ENCODE measurements at regions not wholly inside any gene's neighbourhood (a gene's known extent, or its start where the extent isn't known, plus 50 kb on each side); places are given as distances from the start of the nearest gene placed in this dataset.
"Not testable (repeated sequence)": the region's sequence is repeated elsewhere in the genome, so short reads cannot be mapped to it uniquely, and the experiment has no call there.

DNA sequence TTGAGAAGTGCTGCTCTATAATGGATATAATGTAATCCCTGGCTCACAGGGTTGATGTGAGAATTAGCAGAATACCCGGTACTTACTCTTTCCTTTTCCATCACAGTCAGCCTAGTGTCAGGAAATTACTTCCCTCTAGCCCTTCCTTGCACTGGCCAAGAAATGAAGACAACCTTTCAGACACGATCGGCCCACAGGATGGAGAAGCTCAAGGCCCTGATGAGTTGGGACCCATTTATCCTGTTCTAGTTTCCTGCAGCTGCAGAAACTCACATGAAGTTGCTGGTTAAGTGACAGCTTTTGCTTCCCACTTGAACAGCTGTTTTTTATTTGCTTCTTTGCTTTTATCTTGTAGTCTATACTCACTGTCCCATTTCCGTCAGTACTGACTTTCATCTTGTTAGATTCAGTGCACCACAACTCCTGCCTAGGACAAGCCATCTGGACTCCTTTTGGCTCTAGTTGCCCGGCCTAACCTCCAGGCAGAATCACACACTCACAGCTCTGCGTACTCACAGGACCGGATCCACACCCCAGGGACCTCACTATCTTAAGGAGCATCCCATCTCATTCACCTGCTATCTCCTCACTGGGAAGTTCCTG is 325.1 kb upstream of the CHRNA7 start:
- DNase-seq: not testable (repeated sequence)

DNA sequence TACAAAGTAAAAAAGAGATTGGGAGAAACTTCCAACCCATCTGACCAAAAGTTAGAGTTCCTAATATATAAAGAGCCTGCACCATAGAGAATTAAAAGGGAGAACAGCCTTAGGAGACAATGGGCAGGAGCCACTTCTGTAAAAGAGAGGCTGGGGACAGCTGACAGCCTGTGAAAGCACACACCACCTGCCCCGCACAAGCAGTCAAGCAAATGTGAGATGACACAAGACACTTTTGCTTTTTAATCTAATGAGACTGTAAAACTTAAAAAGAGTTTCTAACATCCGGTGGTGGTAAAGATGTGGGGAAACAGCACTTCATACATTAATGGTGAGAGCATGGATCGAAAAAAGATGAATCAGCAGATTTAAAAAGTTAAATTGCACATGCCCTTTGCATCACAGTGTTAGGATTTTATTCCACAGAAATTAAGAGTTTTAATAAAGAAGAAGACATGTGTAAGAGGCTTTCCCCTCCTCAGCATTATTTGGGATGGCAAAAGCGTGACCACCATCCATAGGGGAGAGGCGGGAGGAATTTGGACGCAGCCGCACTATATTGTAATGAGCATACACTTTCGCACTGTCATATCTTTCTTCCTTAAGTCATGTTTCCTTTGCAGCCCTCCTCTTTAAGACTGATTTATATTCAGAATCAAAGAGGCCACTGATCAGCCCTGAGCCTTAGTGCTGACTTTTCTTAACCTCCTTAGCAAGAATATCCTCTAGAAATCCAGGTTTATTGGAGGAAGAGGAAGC is 322.2 kb upstream of the CHRNA7 start:
- not testable (repeated sequence) for DNase-seq

DNA sequence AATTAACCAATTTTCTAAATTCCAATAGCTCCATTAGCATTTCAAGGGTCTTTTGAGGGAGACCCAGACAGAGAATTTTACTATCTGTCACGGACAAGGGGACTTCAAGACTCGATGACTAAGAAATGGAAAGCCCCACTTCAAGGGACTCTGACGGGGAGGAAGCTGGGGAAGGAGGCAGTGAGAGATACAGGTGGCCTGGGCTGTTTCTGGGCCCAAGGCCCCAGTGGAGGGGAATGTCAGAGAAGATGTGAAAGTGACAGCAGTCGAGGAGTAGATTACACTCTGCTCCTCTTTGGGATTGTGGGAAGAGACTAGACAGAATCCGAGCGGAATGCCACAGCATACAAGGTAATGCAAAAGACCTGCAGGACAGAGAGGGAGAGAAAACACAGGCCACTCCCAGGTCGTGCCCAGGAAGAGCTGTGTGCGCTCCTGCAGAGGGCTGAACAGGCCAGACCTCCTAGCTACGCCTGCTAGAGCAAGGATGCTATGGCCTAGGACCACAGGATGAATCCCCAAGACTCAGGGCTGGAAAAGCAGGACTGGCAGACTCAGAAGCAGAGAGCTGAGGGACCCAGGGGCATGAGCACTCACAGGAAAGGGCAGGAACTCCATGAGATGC is 321.5 kb upstream of the CHRNA7 start:
- DNase-seq: not testable (repeated sequence)

DNA sequence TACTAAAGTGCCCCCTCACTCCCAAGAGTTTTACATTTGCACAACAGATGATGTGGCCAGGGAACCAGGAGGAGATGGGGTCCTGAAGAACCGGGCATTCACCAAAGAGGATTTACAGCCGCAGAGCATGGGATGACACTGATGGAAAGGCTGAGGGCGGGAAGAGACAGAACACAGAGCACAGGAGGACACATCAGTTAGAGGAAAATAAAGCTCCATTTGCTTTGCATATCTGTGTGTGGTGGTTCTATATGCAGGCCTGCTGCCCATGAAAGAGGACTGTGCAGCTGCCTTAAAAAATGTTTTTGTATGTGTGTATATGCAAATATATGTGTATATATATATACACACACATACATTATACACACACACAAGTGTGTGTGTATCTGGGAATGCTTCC is 320.8 kb upstream of the CHRNA7 start:
- not testable (repeated sequence) for DNase-seq

DNA sequence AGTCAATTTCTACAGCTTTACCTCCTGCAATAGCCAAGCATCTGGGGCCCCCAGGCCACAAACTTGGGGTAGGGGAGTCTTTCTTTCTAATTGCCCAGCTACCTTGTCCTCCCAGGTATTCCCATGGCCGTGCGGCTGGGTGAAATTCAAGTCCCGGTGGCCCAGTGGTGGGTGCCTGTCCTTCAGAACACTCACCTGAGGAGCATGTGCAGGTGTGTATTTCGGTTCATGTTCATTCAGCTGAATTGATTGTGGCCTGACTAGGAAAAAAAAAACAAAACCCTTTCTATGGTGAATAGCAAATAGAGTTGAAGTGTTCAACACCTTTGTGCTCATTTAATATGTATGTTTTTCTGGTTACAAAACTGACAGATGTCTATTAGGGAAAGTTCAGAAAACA is 319.5 kb upstream of the CHRNA7 start:
- not testable (repeated sequence) for DNase-seq

DNA sequence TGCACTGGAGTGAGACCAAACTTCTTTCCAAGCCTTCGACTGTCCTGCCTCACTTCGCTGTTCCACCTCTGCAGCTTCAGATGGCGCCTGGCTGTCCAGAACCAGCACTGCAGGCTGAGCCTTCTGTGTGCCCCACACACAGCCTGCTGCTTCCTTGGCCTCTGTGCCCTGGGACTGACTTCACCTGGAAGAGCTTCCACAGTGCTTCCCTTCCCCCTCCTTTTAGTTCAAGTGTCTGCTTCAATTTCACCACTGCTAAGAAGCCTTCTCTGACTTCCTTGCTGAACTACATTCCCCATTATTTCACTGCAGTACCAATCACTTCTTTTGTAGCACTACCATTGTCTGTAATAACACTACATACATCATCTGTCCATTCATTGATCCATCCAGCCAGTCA is 315.1 kb upstream of the CHRNA7 start:
- not testable (repeated sequence) for DNase-seq

DNA sequence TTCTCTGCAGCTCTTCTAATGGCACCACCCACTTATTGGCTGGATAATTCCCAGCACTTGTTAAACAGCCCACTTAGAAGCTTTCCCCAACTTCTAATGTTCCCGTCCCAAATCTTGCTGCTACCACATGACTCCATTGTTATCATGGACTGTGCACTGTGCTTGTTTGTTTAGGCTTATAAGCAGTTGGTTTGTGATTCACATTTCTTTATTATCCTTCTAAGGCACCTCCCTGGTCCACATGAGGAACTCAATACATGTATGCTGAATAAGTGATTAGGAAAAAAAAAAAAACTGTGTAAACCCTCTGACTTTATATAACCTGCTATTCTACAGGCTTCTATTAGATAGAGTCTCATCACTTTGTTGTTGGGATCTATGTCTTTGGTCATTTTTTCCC is 311.7 kb upstream of the CHRNA7 start:
- not testable (repeated sequence) for DNase-seq

DNA sequence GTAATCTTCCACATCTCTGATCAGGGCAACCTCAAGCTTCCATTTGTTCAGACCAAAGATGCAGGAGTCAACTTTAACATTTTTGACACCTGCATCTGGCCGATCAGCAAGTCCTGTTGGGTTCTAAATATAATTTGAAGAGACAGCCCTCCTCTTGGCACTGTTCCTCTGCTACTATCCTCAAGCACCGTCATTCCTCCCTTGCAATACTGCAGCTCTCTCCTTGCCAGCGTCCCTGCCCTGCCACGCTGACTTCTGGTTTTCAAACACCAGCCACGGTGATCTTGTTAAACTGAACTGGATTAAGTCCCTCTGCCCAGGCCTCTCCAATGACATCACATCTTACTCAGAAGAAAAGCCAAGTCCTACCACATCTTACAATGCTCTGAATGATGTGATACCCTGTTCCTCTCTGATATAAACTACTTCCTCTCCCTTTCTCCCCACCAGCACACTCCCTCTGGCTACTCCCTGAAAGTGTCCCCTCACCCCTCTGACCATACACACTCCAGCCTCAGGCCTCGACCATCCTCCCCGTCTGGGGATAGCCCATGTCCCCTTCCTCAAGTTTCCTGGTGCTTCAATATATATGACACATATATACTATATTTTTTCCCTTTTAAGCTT is 310.8 kb upstream of the CHRNA7 start:
- DNase-seq: not testable (repeated sequence)

DNA sequence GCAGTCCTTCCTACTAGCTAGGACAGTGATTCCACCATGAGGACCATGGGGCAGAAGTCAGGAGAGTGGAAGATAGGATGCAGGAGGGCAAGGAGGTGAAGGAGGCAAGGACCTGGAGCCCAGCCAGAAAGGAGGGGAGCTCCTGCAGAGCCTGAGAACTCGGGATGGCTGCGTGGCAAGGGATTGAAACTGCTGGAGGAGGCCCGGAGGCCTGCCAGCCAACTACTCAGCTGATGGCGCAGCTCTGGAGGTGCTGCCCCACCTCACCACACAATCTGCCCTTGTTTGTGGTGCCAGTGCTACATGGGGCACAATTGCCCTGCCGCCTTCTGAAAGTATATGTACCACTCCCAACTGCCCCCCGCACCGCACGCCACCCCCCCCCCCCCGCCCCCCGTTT is 307.3 kb upstream of the CHRNA7 start:
- not testable (repeated sequence) for DNase-seq

DNA sequence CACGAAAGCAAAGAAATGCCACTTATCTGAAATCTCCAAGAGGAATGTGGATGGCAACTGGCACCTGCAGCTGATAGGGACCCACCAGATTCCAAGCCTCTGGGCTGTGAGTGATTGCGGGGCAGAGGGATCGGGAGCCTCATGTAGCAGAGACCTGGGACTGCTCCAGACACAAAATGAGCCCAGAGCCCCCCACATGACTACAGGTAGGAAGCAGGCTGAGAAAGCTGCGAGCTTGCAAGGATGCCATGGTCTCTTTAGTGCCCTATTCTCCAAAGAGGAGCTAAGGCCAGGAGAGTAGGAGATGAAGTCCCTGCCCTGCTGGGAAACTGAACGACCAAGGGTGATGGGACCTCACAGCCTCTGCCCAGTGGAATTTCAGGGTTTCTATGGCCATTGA is 305.4 kb upstream of the CHRNA7 start:
- DNase-seq: not testable (repeated sequence)

DNA sequence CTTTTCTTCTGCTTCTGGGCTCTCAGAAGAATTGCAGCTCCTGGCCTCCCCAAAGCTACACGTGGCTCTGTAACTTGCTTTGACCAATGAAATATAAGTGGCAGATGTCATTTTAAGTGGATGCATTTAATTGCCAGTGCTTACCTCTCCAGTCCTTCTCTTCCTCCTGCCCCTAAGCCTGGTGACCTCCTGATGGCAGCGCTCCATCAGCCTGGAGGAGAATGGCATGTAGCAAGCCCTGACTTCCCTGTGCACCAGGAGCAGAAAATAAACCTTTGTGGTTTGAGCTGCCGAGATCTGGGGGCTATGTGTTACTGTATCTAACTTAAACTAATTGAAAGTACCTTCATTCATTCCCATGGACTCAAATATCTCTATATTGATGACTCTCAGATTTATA is 304.7 kb upstream of the CHRNA7 start:
- DNase-seq: not testable (repeated sequence)

DNA sequence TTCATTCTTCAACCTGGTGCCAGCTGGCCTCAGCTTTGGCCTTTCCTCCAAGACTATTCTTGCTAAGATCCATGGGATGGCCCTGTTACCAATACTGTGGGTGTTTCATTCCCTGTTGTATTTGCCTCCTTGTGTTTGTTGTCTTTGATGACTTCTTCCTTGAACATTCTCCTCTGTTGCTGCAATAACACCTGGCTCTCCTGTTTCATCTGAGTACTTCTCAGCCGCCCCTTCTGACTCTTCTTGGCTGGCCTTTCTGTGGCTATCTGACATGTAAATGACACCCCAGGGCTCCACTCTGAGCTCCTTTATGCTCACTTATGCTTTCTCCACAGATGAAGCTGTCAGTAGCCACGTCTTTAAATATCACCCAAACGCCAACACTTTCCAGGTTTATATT is 302.7 kb upstream of the CHRNA7 start:
- no peak for DNase-seq

DNA sequence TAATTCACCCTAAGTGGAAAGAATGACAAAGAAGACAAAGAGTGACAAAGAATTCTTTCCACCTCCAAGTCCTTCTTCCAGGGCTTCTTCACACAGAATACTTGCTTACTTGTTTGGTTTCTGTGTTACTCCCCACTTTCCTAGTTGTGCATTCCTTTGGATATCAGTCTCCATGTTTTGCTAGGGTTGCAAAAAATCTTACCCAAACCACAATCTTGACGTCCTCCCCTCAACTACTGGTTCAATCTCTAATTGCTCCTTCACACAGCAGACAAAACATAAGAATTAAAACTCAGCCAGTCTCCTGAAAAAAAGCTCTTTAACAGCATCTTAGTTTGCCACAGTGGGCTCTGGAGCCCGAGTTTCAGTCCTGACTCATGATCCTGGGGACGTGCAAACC is 297.6 kb upstream of the CHRNA7 start:
- DNase-seq: no peak

DNA sequence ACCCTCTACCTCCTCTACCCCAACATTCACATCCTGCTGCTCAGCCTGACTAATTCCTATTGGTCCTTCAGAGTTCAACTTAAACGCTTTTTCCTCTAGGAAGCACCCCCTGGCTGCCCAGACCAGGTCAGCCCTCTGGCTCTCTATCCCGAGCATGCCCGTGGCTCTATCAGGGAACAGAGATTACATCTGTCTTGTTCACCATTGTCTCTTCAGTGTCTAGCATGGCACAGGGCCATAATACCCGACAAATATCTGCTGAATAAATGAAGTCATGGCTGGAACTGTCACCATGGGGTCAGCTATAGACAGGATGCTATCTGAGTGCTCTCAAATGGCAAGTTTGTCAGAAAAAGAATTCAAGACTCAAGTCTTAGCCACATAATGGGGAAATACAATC is 296.9 kb upstream of the CHRNA7 start:
- DNase-seq: no peak

DNA sequence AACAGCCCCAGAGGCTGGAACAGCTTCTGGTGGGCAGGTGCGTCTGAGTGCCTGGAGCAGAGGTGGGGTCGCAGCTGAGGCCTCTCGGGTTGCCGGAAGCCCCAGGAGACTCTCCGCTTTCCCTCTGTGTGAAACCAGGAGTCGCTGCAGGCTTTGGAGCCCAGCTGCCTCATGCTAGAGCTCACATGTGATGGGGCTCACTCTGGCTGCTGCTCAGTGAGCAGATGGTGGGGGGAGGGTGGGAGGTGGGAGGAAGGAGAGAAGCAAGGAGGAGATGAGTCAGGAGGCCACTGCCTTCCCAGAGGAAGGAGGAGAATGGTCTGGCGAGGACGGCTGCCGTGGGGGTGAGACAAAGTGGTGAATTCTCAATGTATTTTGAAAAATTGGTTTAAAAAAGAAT is 290.1 kb upstream of the CHRNA7 start:
- DNase-seq: no peak

DNA sequence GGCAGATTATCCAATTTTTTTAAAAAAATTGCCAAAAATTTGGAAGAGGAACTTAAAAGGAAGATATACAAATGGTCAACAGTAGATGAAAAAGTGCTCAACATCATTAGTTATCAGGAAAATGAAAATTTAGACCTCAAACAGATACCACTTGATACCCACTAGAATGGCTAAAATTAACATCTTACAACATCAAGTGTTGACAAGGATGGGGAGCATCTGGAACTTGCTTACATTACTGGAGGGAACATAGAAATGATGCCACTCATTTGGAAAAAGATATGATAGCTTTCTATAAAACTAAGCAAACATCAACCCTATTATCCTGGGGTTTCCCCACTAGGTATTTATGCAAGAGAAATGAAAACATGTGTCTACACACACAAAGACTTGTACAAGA is 284.5 kb upstream of the CHRNA7 start:
- no peak for DNase-seq

DNA sequence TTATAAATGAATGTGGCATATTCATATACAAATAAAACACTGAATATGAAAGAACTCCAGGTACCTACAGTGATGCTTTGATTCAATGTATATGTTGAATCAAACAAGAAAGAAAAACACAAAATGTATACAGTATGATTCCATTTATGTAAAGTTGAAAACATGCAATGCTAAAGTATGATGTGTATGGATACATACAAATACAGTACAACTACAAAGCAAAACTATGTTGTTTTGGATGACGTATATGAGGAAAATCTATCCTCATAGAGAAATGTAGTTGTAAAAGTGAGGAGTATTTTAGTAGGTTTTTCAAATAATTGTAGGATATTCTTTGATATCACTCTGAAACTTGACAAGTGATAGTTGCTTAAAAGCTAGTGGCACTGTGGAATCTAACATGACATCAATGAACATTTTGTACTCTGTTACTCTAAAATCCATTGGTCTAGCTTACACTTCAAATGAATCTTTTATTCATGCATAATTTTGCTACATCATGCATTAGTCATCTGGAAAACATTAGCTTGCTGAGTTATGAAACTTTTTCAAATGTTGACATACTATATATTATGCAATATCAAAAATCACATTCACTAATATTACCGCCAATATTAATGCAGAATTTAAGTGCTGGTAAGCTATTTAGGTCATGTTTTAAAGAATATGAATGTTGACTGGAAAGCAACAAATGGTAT is 278.1 kb upstream of the CHRNA7 start:
- no peak for DNase-seq

DNA sequence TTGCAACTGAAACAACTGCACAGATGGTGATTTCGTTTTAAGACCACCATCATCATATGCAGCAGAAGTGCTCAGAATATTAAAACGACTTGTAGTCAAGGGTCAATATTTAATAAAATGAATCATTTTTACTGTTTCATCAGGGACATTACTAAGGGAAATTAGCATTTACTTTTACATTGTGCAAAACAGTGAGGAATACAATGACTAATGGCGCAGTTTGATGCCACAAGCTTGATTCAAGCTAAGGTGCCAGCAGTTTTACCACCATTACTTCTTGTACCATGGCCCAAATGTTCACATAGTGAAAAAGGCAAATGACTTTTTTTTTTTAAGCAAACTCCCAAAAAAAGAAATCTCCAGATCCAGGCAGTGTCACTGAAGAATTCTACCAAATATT is 277.4 kb upstream of the CHRNA7 start:
- DNase-seq: no peak

DNA sequence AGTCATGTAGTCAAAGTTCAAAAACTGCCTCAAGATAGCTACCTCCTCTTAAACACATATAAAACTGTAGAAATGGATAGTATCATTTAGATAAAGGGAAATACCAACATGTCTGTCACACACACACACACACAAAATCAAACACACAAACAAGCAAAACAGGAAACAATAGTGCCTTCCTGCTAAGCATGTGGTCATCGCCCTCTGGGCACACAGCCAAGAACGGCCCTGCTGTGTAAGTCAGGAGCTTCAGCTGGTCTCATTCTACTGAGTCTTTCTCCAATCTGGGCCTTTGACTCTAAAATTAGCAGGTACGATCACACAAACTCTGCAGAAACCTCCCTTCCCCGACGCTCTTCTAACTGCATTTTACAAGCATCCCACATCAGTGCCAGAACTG is 272.2 kb upstream of the CHRNA7 start:
- DNase-seq: no peak

DNA sequence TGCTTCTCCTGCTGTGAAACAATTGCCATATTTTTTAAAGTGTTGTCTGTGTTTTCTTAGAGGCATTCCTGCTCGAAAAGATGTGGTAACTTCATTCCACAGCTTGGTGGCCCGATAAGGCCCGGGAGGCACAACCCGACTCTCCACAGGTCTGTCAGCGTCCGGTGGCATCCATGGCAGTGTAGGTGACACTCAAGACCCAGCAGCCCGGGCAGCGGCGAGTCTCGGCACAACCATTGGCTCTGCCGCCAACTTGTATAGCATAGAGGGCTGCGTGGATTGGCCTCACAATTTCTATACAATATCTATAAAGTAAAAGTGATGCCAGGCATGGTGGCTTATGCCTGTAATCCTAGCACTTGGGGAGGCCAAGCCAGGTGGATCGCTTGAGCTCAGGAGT is 262.3 kb upstream of the CHRNA7 start:
- no peak for DNase-seq

DNA sequence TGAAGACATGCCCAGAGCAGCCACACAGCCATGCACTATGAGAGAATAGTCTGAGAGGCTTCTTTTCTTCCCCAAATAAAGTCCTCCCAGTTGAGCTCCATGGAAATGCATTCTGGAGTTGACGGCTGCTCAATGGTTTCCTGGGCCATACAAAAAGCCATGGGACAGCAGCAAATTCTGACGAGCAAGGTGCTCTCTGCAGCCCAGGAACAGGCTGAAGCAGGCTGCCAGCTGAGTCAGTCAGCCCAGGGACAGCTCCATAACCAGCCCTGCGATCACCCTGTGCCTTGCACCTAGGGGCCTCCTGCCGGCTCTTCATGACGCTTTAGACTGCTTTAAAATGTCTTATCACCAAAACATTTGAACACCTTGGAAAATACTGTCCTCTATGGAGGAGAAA is 256.3 kb upstream of the CHRNA7 start:
- no peak for DNase-seq

DNA sequence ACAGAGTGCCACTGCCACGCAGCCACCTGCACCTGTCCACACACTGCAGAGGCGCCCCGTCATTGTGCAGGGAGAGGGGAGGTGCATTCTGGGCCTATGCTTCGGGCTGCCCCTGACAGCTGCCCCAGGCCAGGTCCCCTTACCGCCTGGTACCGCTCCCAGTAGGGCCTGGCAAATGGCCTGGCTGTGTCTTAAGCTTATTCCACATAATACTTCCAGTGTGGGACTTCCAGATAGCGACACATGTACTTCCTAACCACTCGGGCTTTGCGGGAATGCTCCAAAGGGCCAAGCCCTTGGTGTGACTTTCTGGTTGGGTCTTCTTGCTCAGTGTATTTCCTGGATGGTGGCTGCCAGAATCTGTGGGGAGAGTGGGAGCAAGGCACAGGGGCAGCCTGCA is 254.3 kb upstream of the CHRNA7 start:
- DNase-seq: no peak

DNA sequence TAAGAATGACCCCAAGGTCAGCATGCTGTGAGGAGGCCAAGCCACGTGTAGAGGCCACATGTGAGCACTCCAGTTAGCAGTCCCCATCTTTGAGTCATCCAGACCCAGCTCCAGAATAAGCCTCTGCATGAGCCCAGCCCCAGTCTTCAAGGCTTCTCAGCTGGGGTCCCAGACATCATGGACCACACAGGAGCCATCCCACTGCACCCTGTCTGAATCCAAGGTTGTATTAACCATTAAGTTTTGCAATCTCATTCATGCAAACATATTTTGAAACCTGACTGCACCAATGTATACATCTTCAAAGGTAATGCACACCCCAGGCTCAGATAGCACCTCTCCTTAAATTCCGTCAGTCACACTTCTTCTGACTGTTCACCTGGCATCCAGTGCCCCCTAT is 249.1 kb upstream of the CHRNA7 start:
- DNase-seq: no peak
